ENCODE measurements at regions not wholly inside any gene's neighbourhood (a gene's known extent, or its start where the extent isn't known, plus 50 kb on each side); places are given as distances from the start of the nearest gene placed in this dataset.
A peak's percentile ranks its signal among the peaks of the same experiment; 100 is the strongest.

DNA sequence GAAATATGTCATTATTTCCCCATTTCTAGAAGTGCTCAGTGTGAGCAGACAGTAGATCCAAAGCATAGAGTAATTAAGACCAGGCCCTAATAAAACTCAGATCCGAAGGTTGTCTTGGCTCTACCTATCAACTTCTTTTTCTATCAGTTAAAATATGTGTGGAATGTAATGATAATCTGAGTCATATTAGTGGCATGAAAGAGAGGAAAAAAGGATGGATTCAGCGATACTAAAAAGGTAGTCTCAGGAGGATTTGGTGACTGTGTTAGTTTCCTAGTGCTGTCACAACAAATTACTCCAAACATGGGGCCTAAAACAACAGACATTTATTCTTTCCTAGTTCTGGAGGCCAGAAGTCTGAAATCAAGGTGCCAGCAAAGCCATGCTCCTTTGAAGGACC is 103.7 kb upstream of the NABP1 start:
- Mint-ChIP-seq H3K36me3 (ENCODE audit: low read depth) (peaks cover 2% of the 10 kb centered on the region), H3K27me3 (no peaks in the 10 kb centered on the region), H3K4me1 (peaks cover 16% of the 10 kb centered on the region), H3K4me3 (no peak overlapping the region), H3K27ac (no peak overlapping the region)
- no peak for ATAC-seq
- H3K9me3 ChIP-seq (ENCODE audit: control insufficient read depth, low read length, poor library complexity, severe bottlenecking) = no peaks in the 10 kb centered on the region
- DNase-seq = no peak

DNA sequence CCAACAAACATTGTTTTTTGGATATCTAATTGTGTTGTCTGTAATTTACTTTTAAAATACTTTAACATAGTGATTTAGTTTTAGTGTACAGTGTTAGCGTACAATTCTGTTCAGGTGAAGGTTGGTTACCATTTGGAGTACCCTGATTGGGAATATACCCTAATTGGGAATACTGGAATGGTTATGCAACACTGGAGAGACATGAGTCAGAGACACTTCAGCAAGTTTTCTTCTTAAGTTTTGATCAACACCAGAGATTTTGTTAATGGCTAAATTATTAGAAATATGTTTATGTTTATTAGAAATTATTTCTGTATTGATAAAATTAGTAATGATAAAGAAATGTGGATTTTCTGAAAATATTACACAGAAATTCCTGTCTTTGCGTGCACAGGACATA is 100.3 kb upstream of the NABP1 start:
- no peaks in the 10 kb centered on the region for H3K27me3 Mint-ChIP-seq
- no peak for ATAC-seq
- DNase-seq = no peak
- H3K36me3 Mint-ChIP-seq (ENCODE audit: low read depth) = no peaks in the 10 kb centered on the region
- H3K9me3 ChIP-seq (ENCODE audit: control insufficient read depth, low read length, poor library complexity, severe bottlenecking) = no peaks in the 10 kb centered on the region
- no peak overlapping the region for H3K4me3 Mint-ChIP-seq
- H3K4me1 Mint-ChIP-seq = peaks cover 2% of the 10 kb centered on the region
- no peak overlapping the region for H3K27ac Mint-ChIP-seq

DNA sequence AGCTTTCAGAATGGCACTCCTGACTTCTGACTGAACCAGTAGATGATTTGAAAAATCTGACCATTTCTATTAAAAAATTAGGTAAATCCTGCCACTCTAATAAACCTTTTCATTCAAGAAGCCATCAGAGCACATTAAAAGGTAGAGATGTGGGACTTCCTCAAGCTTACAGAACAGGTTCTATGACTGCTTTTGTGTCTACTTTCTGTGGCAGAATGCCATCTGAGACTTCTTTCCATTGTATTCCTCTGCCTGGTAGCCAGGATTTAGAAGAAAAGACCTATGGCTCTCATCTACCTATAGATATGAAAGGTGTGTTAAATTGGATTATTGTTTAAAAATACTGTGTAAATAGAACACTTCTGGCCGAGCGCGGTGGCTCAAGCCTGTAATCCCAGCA is 99.9 kb upstream of the NABP1 start:
- ATAC-seq = no peak
- no peak overlapping the region for H3K4me3 Mint-ChIP-seq
- no peak for DNase-seq
- H3K27ac Mint-ChIP-seq = no peak overlapping the region
- H3K9me3 ChIP-seq (ENCODE audit: control insufficient read depth, low read length, poor library complexity, severe bottlenecking) = no peaks in the 10 kb centered on the region
- H3K4me1 Mint-ChIP-seq = peaks cover 2% of the 10 kb centered on the region
- no peaks in the 10 kb centered on the region for H3K36me3 Mint-ChIP-seq (ENCODE audit: low read depth)
- H3K27me3 Mint-ChIP-seq = no peaks in the 10 kb centered on the region

DNA sequence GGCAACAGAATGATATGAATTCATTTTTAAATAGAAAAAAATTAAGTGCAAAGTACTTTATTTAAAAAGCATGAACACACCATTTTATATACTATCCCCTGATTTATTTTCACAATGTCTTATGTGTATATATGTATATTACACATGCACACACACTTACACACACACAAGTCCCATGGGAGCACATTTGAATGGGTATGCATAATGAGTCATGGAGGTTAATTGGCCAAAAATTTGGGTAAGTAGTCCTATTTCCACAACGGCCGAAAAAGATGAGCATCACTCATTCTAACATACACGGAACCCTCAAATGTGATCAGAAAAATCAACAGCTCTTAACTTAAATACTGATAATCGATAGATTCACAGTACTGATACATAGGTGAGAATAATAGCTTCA is 97.4 kb upstream of the NABP1 start:
- Mint-ChIP-seq H3K27me3 (no peaks in the 10 kb centered on the region), H3K4me1 (peaks cover 2% of the 10 kb centered on the region), H3K36me3 (ENCODE audit: low read depth) (no peaks in the 10 kb centered on the region), H3K4me3 (no peak overlapping the region), H3K27ac (no peak overlapping the region)
- H3K9me3 ChIP-seq (ENCODE audit: control insufficient read depth, low read length, poor library complexity, severe bottlenecking) = no peaks in the 10 kb centered on the region
- no peak for ATAC-seq
- no peak for DNase-seq

DNA sequence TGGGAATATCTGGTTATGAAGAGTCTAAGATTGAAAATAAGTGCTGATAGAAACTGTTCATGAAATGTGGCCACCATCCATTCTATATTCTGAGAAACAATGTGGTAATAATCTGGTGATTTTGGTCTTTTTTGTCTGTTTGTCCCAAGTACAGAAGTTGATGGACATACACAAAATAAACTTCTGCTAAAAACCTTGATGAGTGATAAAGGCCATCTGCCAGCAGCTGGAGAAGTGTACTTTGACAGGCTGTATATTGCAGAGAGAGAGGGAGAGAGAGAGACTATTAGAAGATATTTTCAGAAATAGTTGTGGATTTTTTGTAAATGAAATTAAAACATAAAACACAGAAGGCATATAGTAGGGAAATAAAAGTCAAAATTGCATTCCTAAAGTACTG is 96.9 kb upstream of the NABP1 start:
- Mint-ChIP-seq H3K36me3 (ENCODE audit: low read depth) (no peaks in the 10 kb centered on the region), H3K27me3 (no peaks in the 10 kb centered on the region), H3K4me1 (peaks cover 2% of the 10 kb centered on the region), H3K4me3 (no peak overlapping the region), H3K27ac (no peak overlapping the region)
- no peaks in the 10 kb centered on the region for H3K9me3 ChIP-seq (ENCODE audit: control insufficient read depth, low read length, poor library complexity, severe bottlenecking)
- DNase-seq (no peak), ATAC-seq (no peak)

DNA sequence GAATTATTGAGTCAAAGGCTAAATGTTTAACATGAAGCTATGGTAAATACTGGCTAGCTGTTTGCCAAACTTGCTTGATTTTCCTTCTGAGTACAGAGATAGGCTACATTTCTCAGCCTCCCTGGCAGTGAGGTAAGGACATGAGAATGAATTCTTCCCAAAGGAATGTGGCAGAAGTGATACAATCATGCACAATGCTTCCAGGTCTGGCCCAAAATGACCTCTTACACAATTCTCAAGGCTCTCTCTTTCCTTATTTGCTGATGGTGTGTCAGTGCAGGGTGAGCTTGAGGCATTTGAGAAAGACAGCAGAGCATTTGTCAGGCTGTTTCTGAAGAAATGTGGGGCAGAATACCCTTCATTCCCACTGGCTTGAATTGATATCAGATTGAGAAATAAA is 95.6 kb upstream of the NABP1 start:
- no peaks in the 10 kb centered on the region for H3K9me3 ChIP-seq (ENCODE audit: control insufficient read depth, low read length, poor library complexity, severe bottlenecking)

DNA sequence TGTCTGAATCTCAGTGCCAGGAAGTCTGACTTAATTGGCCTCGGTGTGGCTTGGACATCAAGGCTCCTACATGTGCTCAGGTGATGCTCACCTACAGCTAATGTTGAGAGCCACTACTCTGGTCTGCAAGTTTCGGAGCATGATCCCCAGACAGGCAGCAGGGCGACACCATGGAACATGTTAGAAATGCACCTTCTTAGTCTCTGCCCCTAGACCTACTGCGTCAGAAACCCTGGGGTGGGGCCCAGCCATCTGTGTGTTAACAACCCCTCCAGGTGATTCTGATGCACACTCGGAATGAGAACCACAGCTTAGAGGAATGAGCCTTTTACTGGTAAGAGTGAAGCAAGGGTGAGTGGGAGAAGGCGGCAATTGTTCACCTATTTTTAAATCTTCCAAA is 86.9 kb upstream of the NABP1 start:
- DNase-seq = no peak
- no peak for ATAC-seq

More for the DNA sequence above, 95.6 kb upstream of the NABP1 start:
- Mint-ChIP-seq H3K27me3 (no peaks in the 10 kb centered on the region), H3K27ac (no peak overlapping the region), H3K36me3 (ENCODE audit: low read depth) (no peaks in the 10 kb centered on the region), H3K4me3 (no peak overlapping the region), H3K4me1 (no peaks in the 10 kb centered on the region)
- DNase-seq = no peak
- ATAC-seq = no peak

DNA sequence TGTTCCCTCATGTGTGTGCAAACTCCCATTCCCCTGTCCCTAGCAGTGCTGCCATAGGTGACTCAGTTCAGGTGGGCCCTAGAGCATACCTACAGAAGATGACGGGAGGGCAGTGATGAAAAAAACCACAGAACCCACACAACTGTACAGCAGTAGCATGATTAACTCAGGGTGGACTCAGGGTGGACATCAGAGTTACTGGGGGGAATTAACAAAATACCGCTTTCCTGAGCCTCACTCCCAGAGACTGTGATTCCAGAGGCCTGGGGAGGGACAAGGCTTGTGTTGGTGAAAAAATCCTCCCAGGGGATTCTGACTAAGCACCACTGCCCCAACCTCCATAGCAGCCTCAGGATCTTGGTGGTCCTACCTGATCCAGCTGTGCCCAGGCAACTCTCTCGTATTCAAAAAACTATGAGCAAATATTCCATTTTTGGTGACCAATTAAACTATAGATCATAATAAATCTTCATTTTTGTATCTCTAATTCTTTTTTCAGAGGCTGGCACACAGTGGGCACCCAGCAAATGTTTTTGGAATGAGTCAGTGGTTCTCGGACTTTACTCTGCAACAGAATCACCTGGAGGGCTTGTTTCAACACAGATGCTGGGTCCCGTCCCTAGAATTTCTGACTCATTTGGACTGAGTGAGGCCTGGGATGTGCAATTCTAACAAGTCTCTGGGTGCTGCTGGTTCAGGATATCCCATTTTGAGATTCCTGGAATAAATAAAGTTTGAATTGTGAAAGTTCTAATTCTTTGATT is 84.1 kb upstream of the NABP1 start:
- Mint-ChIP-seq H3K4me3 (no peak overlapping the region), H3K27me3 (no peaks in the 10 kb centered on the region), H3K27ac (no peak overlapping the region), H3K36me3 (ENCODE audit: low read depth) (no peaks in the 10 kb centered on the region), H3K4me1 (no peaks in the 10 kb centered on the region)
- no peaks in the 10 kb centered on the region for H3K9me3 ChIP-seq (ENCODE audit: control insufficient read depth, low read length, poor library complexity, severe bottlenecking)
- no peak for DNase-seq
- no peak for ATAC-seq

More for the DNA sequence above, 86.9 kb upstream of the NABP1 start:
- no peaks in the 10 kb centered on the region for H3K9me3 ChIP-seq (ENCODE audit: control insufficient read depth, low read length, poor library complexity, severe bottlenecking)
- Mint-ChIP-seq H3K27me3 (no peaks in the 10 kb centered on the region), H3K27ac (no peak overlapping the region), H3K4me3 (no peak overlapping the region), H3K4me1 (peaks cover 4% of the 10 kb centered on the region), H3K36me3 (ENCODE audit: low read depth) (no peaks in the 10 kb centered on the region)

DNA sequence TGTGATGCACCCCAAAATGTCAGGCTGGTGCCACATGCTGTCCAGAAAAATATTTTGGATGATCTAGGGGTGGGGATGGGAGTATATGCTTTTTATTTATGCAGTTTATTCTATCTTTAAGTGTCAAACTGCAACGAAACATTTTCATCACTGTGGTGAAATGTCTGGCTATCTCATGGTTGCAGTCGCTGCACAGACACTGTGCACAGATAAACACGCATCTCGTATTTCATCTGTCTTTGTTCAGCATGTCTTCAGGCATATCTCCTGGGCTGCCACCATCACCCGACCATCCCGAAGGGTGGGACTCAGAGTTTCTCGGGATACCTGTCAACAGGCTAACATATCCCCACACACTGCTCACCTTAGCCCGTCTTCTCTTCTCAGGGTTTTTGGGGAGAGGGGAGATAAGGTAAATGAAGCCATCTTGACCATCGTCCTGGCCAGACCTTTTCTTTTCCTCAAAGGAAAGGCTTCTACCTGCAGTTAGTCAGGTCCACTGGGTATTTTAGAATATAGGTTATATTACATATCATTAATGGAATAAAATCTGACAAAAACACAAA is 80.7 kb upstream of the NABP1 start:
- Mint-ChIP-seq H3K4me3 (no peak overlapping the region), H3K27ac (no peak overlapping the region), H3K27me3 (peaks cover 4% of the 10 kb centered on the region), H3K4me1 (peaks cover 2% of the 10 kb centered on the region), H3K36me3 (ENCODE audit: low read depth) (no peaks in the 10 kb centered on the region)
- no peaks in the 10 kb centered on the region for H3K9me3 ChIP-seq (ENCODE audit: control insufficient read depth, low read length, poor library complexity, severe bottlenecking)
- DNase-seq (no peak), ATAC-seq (no peak)

DNA sequence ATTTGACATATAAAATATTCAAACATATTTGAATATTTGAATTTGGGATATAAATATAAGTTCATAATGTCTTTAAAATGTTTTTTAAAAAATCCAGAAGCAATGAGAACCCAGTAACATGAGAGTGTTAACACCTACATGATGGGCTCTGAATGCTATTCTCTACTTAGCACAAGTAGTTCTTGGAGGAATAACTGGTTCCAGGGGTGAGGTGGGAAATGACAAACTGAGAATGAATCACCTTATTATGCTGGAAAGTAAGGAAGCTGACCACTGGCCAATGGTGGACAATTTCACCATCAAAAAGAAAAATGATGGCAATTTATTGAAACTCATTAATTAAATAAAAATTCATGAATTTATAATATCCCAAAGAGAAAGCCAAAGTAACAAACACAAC is 79.6 kb upstream of the NABP1 start:
- DNase-seq (no peak), ATAC-seq (no peak)
- H3K4me1 Mint-ChIP-seq = peaks cover 2% of the 10 kb centered on the region
- no peaks in the 10 kb centered on the region for H3K36me3 Mint-ChIP-seq (ENCODE audit: low read depth)
- no peak overlapping the region for H3K27ac Mint-ChIP-seq
- H3K9me3 ChIP-seq (ENCODE audit: control insufficient read depth, low read length, poor library complexity, severe bottlenecking) = no peaks in the 10 kb centered on the region
- H3K4me3 Mint-ChIP-seq = no peak overlapping the region
- peaks cover 4% of the 10 kb centered on the region for H3K27me3 Mint-ChIP-seq

DNA sequence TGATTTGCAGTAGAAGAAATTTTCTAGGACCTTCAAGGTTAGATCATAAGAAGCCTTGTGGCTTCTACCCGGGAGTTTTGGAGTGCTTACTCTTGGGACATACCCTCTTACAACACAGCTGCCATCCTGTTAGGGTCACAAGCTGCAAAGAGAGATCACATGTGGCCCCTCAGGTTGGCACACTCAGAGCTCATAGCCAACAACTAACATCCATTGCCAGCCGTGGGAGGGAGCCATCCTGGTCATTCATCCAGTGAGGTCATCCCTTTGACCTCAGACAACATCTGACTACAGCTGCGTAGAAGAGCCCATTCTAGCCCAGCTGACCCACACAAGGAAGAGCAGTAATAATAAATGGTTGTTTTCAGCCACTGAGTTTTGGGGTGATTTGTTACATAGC is 76.9 kb upstream of the NABP1 start:
- no peaks in the 10 kb centered on the region for H3K36me3 Mint-ChIP-seq (ENCODE audit: low read depth)
- peaks cover 3% of the 10 kb centered on the region for H3K4me1 Mint-ChIP-seq
- no peak for ATAC-seq
- peak overlapping the region; percentile 34 for H3K27ac Mint-ChIP-seq
- no peak overlapping the region for H3K4me3 Mint-ChIP-seq
- peaks cover 4% of the 10 kb centered on the region for H3K27me3 Mint-ChIP-seq
- no peaks in the 10 kb centered on the region for H3K9me3 ChIP-seq (ENCODE audit: control insufficient read depth, low read length, poor library complexity, severe bottlenecking)
- DNase-seq = no peak

DNA sequence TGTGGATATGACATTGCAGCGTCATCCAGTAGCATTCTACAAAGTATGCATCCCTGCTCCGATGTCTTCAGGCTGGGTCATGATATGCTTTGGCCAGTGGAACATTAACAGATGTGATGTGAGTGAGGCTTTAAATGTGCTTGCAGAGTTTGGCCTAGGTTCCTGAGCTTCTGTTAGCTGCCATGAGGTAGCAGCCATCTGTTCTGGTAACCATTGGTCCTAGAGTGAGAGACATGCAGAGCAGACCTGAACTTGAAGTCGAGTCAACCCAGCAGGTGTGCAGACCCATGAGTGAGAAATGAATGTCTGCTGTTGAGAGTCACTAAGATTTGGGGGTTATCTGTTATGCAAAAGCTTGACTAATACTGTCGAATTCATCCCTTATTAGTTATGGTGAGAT is 73.8 kb upstream of the NABP1 start:
- H3K4me3 Mint-ChIP-seq = no peak overlapping the region
- ATAC-seq = no peak

DNA sequence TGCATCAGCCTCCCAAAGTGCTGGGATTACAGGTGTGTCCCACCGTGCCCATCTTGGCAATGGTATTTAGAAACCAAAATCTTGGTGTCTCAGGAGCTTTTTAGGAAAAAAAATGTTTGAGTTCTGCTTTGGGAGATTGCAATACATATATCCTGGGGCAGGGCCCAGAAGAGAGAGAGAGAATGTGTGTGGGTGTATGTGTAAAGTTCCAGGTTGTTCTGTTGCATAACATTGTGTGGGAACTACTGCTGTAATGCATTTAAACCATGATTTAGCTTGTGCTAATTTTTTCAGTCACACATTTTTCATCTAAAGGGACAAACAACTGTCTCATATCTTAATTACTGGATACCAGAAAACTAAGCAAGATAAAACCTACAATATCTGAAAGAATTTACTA is 70.8 kb upstream of the NABP1 start:
- no peak for DNase-seq
- Mint-ChIP-seq H3K4me1 (peaks cover 5% of the 10 kb centered on the region), H3K27ac (no peak overlapping the region), H3K4me3 (no peak overlapping the region), H3K27me3 (no peaks in the 10 kb centered on the region), H3K36me3 (ENCODE audit: low read depth) (no peaks in the 10 kb centered on the region)
- ATAC-seq = no peak
- no peaks in the 10 kb centered on the region for H3K9me3 ChIP-seq (ENCODE audit: control insufficient read depth, low read length, poor library complexity, severe bottlenecking)

More for the DNA sequence above, 73.8 kb upstream of the NABP1 start:
- no peaks in the 10 kb centered on the region for H3K9me3 ChIP-seq (ENCODE audit: control insufficient read depth, low read length, poor library complexity, severe bottlenecking)
- Mint-ChIP-seq H3K36me3 (ENCODE audit: low read depth) (no peaks in the 10 kb centered on the region), H3K27ac (no peak overlapping the region), H3K27me3 (peaks cover 4% of the 10 kb centered on the region), H3K4me1 (peaks cover 7% of the 10 kb centered on the region)
- no peak for DNase-seq

DNA sequence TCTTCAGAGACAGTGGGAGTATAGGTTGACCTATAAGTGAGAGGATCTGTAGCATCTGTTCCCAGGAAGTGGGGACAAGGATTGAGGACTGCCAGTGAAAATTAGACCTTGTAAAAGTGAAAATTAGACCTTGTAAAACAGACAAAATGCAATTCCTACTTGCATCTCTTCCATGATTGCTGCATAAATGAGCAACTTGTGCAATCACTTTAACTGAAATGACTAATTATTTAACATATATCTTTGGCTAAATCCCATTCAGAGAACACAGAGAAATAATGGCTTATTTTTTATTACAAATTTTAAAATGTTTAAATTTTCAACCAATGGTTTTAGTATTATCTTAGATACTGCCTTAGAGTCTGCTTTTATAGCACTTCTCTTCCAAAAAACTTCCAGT is 67.2 kb upstream of the NABP1 start:
- Mint-ChIP-seq H3K27ac (no peak overlapping the region), H3K4me1 (peaks cover 5% of the 10 kb centered on the region), H3K27me3 (no peaks in the 10 kb centered on the region), H3K36me3 (ENCODE audit: low read depth) (no peaks in the 10 kb centered on the region), H3K4me3 (no peak overlapping the region)
- H3K9me3 ChIP-seq (ENCODE audit: control insufficient read depth, low read length, poor library complexity, severe bottlenecking) = no peaks in the 10 kb centered on the region
- DNase-seq = no peak
- ATAC-seq = no peak

Measured in T-helper 17 cell (primary cell).